Cardiac fibroblast (primary cell): ENCODE measurements at regions not wholly inside any gene's neighbourhood (a gene's known extent, or its start where the extent isn't known, plus 50 kb on each side); places are given as distances from the start of the nearest gene placed in this dataset.

Experiments used
- DNase-seq, 2 donors: peaks; one replicate each; pipeline versions ENCODE4 v3.0.0 to v3.0.0-alpha.2; 2010; ENCODE audit warnings: low read depth in 2 of 2
- H3K4me3 ChIP-seq, 2 donors: replicated peaks in 1 of 2; 1 replicate in 1 of 2; 2 replicates in 1 of 2; pipeline ENCODE4 v1.5.1; 2011; ENCODE audit warnings: low read depth in 2 of 2, low read length in 2 of 2, mild to moderate bottlenecking in 2 of 2, moderate library complexity in 1 of 2
- TF ChIP-seq, protein P1 (sequence below): IDR thresholded peaks from one replicate; pipeline ENCODE4 v1.5.1; 2011; ENCODE audit warnings: low read depth, mild to moderate bottlenecking, low read length, inconsistent platforms

DNA sequence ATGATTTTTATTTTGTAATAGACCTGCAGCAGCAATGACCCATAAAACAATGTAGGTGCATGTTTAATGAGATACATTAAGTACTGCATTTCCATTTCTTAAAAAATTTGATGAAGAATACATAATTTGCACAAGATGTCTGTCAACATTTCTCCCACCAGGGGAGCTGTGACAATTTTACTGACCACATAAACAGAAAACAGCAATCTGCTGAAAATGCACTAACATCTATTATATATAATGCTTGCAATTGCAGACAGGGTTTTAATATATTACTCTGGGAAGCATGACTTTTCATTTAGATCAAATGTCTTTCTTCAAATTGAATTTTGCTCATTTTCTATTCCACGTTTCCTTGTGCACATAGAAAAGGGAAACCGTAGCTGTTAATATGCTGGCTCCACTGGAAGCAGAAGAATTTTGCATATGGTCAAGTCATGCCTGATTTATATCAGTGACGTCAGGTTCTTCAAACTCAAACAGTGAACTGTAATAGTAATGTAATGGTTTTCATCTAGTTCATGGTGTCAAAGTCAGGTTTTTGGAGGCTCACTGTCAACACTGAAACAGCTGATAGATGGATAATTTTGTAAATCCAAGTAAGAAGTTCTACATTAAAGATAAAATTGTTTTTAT is 79.8 kb upstream of the IGF1R start:
- TF ChIP-seq, protein P1, sequence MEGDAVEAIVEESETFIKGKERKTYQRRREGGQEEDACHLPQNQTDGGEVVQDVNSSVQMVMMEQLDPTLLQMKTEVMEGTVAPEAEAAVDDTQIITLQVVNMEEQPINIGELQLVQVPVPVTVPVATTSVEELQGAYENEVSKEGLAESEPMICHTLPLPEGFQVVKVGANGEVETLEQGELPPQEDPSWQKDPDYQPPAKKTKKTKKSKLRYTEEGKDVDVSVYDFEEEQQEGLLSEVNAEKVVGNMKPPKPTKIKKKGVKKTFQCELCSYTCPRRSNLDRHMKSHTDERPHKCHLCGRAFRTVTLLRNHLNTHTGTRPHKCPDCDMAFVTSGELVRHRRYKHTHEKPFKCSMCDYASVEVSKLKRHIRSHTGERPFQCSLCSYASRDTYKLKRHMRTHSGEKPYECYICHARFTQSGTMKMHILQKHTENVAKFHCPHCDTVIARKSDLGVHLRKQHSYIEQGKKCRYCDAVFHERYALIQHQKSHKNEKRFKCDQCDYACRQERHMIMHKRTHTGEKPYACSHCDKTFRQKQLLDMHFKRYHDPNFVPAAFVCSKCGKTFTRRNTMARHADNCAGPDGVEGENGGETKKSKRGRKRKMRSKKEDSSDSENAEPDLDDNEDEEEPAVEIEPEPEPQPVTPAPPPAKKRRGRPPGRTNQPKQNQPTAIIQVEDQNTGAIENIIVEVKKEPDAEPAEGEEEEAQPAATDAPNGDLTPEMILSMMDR, result peak; percentile 35
- peak; percentile 10 to 11 for DNase-seq
- no peak overlapping the region for H3K4me3 ChIP-seq

DNA sequence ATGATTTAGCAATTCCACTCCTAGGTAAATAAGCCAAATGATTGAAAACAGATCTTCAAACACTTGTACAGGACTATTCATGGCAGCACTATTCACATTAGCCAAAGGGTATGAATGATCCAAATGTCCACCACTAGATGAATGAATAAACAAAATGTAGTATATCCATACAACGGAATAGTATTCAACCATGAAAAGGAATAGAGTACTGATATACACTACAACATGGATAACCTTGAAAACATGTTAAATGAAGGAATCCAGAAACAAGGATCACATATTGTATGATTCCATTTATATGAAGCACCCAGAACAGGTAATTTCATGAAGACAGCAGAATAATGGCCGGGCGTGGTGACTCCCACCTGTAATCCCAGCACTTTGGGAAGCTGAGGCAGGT is 78.2 kb upstream of the IGF1R start:
- TF ChIP-seq, protein P1, result no peak
- no peak overlapping the region for H3K4me3 ChIP-seq
- no peak for DNase-seq

DNA sequence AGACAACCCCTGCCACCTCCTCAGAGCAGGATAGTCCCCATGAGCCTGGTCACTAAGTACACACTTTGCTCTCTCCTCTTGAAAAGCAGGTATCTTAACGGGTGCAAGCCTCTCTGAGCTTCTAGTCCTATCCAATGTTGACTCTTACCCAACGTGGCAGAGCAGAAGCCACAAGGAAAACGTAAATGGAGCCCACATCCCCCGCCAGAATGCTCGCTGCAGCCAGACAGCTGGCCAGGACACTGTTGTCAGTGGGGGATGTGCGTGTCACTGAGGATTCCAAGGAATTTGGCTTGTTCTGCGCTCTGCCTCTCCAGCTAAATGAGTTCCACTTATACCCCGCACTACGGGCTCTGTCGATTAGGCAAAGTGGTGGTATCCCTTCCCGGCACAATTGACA is 67.8 kb upstream of the IGF1R start:
- TF ChIP-seq, protein P1, result no peak
- DNase-seq, result peak in 1 of 2 donors; percentile 3
- H3K4me3 ChIP-seq, result no peak overlapping the region

DNA sequence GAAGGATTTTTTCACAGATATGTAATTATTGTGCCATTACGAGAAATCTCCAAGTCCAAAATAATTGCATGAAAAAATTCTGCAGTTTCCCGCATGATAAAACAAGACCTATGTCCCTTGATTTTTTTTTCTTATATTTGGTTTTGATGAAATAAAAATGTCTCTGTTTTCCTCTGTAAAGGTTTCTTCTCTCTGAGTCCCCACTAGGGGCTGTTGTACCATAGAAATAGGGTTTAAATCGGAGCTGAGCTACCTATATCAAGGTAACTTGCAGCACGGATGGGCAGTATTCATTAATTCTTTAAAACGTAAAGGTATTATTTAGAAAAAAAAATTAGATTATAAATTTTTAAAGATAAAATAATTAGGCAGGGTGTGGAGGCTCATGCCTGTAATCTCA is 66.6 kb upstream of the IGF1R start:
- DNase-seq, result no peak
- H3K4me3 ChIP-seq, result no peak overlapping the region
- TF ChIP-seq, protein P1, result no peak

DNA sequence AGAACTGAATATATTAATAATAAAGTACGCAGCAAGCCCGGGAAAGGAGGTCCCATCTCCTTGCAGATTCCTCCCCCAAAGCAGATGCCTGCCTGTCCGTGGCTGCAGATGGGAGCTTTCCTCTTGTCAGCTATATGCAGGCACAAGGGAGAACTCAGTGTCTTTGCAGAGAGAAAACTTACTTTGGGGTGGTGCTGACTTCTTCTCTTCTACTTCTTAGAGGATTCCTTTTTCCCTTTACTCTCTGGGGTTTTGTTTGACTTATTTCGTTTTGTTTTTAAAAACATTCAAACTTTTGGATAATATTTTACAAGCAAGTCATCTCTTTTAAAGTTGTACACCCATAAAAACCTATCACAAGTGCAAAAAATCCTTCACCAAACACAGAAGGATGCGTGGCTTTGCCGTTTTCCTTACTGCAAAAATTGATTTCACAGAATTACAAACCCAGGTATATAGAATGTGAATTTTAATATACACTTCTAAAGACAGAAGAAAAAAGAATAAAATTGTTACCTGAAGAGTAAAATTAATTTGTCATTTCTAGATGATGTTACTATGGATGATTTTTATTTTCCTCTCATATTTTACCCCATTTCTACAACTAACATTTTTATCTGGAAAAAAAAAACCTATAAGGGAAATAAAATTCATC is 65.3 kb upstream of the IGF1R start:
- no peak for DNase-seq

DNA sequence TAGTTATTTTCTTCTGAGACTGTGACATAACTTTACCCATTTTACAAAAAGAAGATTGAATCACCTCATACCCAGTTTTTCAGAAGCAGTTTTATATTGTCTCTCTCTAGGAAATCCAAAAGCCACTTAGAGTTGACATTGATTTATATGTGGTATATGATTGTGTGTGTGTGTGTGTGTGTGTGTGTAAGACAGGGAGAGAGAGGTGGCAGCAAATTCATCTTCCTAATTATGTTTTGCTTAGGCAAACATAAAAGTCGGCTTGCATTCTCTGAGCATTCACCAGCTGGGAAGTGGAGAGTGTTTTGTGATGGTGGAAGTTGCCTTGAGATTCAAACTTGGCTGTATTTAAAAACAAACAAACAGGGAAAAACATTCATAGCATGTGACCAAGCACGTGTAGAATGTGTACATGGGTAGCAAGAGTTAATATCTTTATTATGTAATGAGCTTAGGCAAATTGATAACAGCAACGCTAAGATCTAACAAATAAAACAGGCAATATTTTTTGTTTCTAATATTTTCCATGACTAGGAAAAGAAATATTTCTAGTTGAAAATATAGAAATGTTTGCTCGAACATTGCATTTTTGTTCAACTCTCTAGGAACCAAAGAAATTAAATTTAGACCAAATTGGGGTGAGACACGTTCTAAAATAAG is 64.4 kb upstream of the IGF1R start:
- H3K4me3 ChIP-seq, result no peak overlapping the region
- DNase-seq, result no peak
- TF ChIP-seq, protein P1, result no peak

More for the DNA sequence above, 65.3 kb upstream of the IGF1R start:
- TF ChIP-seq, protein P1, result no peak
- no peak overlapping the region for H3K4me3 ChIP-seq
